OCI-LY1 (cell line): ENCODE measurements at regions not wholly inside any gene's neighbourhood (a gene's known extent, or its start where the extent isn't known, plus 50 kb on each side); places are given as distances from the start of the nearest gene placed in this dataset.

Source experiments
- H2AFZ ChIP-seq: fragments of 200-600 bp; sonication (generic), shearing (Covaris generic); 2 replicates; pipeline ENCODE4 v1.6.0; 2014; ENCODE audit warnings: antibody characterized with exemption, mild to moderate bottlenecking, low read length
- H3F3A ChIP-seq: fragments of 200-600 bp; sonication (generic), shearing (Covaris generic); 2 replicates; pipeline ENCODE4 v1.6.0; 2014; ENCODE audit warnings: mild to moderate bottlenecking, antibody characterized with exemption, low read length, moderate library complexity; ENCODE audit not compliant: insufficient read depth
- H3K27ac ChIP-seq: fragments of 200-600 bp; sonication (generic); 2 replicates; pipeline ENCODE4 v1.5.1; 2014; ENCODE audit warnings: low read length, mixed run types, mild to moderate bottlenecking, low read depth; ENCODE audit not compliant: poor library complexity, severe bottlenecking
- H3K27me3 ChIP-seq: fragments of 200-600 bp; sonication (generic); 2 replicates; pipeline ENCODE4 v1.6.0; 2014; ENCODE audit warnings: antibody characterized with exemption, mild to moderate bottlenecking, low read length, moderate library complexity; ENCODE audit not compliant: insufficient read depth
- H3K36me3 ChIP-seq: fragments of 200-600 bp; sonication (generic); 2 replicates; pipeline ENCODE4 v1.6.1; 2014; ENCODE audit warnings: mild to moderate bottlenecking, antibody characterized with exemption, low read length, moderate library complexity, mixed read lengths; ENCODE audit not compliant: insufficient read depth
- H3K4me1 ChIP-seq: fragments of 200-600 bp; sonication (generic); 2 replicates; pipeline ENCODE4 v1.5.1; 2014; ENCODE audit warnings: mild to moderate bottlenecking, low read length, moderate library complexity; ENCODE audit not compliant: insufficient read depth, severe bottlenecking
- H3K4me2 ChIP-seq: fragments of 200-600 bp; sonication (generic), shearing (Covaris generic); 2 replicates; pipeline ENCODE4 v1.6.1; 2014; ENCODE audit warnings: low read length
- H3K4me3 ChIP-seq: fragments of 200-600 bp; sonication (generic); 2 replicates; pipeline ENCODE4 v1.5.1; 2014; ENCODE audit warnings: low read length, low read depth, mild to moderate bottlenecking, mixed read lengths; ENCODE audit not compliant: poor library complexity, severe bottlenecking
- H3K79me2 ChIP-seq: fragments of 200-600 bp; shearing (Covaris generic); 2 replicates; pipeline ENCODE4 v1.6.1; 2016; ENCODE audit warnings: mixed run types, low read length, mixed read lengths; ENCODE audit not compliant: insufficient read depth
- H3K9ac ChIP-seq: fragments of 200-600 bp; sonication (generic), shearing (Covaris generic); 2 replicates; pipeline ENCODE4 v1.6.1; 2014; ENCODE audit warnings: mild to moderate bottlenecking, low read length, mixed read lengths
- H3K9me2 ChIP-seq: fragments of 200-600 bp; sonication (generic), shearing (Covaris generic); 2 replicates; pipeline ENCODE4 v1.6.1; 2014; ENCODE audit warnings: low read depth, mild to moderate bottlenecking, low read length, mixed read lengths
- H3K9me3 ChIP-seq: fragments of 200-600 bp; shearing (Covaris generic); 2 replicates; pipeline ENCODE4 v1.6.1; 2014; ENCODE audit warnings: low read length, mixed read lengths
- H4K20me1 ChIP-seq: fragments of 200-600 bp; sonication (generic), shearing (Covaris generic); 2 replicates; pipeline ENCODE4 v1.6.0; 2016; ENCODE audit warnings: mild to moderate bottlenecking, low read length; ENCODE audit not compliant: insufficient read depth
- CTCF ChIP-seq: fragments of 200-600 bp; sonication (generic), shearing (Covaris generic); IDR thresholded peaks from 2 replicates; pipeline ENCODE4 v1.5.1; 2017; ENCODE audit warnings: mild to moderate bottlenecking, antibody characterized with exemption, low read length, moderate library complexity, mixed read lengths
- EZH2 ChIP-seq: fragments of 200-600 bp; sonication (generic), shearing (Covaris generic); IDR thresholded peaks from 2 replicates; pipeline ENCODE4 v1.8.0; 2017; ENCODE audit warnings: borderline replicate concordance, mixed run types, mild to moderate bottlenecking, antibody characterized with exemption, low read length, moderate library complexity, mixed read lengths

GRCh38 chr2:41920812-41921211 is 127.0 kb upstream of the PKDCC start:
- Histone ChIP-seq H3K79me2 (no peaks in the 10 kb centered on the region), H3K4me3 (no peak overlapping the region), H4K20me1 (no peaks in the 10 kb centered on the region), H3K4me1 (no peaks in the 10 kb centered on the region), H3K27ac (no peak overlapping the region), H3K27me3 (no peaks in the 10 kb centered on the region), H3K9me3 (no peaks in the 10 kb centered on the region), H3K4me2 (no peak overlapping the region), H3K9me2 (no peaks in the 10 kb centered on the region), H2AFZ (no peak overlapping the region), H3K9ac (no peak overlapping the region), H3K36me3 (no peaks in the 10 kb centered on the region), H3F3A (no peaks in the 10 kb centered on the region)
- TF ChIP-seq CTCF (no peak), EZH2 (no peak)

DNA sequence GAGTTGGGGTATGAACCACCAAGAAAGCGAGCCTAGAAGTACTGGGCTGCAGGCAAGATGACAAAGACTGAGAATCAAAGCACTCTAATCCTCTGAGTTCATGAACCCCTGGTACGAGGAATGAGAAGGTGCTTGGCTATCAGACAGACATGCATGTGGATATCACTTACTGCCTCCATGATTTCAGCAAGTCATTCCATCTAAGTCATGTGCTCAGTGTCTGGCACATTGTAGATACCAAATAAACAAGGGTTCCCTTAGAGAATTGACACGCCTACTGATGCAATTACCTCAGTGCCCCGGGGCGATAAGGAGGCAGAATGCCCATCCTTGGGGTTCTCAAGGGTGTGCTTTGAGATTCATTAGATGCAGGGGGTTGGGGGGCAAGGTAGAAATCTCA is 125.6 kb upstream of the PKDCC start:
- TF ChIP-seq EZH2, result no peak
- TF ChIP-seq CTCF, result no peak
- Histone ChIP-seq H3K9me2 (no peaks in the 10 kb centered on the region), H3K79me2 (no peaks in the 10 kb centered on the region), H3K4me3 (no peak overlapping the region), H2AFZ (no peak overlapping the region), H3K9me3 (no peaks in the 10 kb centered on the region), H3K9ac (no peak overlapping the region), H3F3A (no peaks in the 10 kb centered on the region), H3K27me3 (no peaks in the 10 kb centered on the region), H3K4me1 (no peaks in the 10 kb centered on the region), H3K36me3 (no peaks in the 10 kb centered on the region), H3K27ac (no peak overlapping the region), H3K4me2 (no peak overlapping the region), H4K20me1 (no peaks in the 10 kb centered on the region)

DNA sequence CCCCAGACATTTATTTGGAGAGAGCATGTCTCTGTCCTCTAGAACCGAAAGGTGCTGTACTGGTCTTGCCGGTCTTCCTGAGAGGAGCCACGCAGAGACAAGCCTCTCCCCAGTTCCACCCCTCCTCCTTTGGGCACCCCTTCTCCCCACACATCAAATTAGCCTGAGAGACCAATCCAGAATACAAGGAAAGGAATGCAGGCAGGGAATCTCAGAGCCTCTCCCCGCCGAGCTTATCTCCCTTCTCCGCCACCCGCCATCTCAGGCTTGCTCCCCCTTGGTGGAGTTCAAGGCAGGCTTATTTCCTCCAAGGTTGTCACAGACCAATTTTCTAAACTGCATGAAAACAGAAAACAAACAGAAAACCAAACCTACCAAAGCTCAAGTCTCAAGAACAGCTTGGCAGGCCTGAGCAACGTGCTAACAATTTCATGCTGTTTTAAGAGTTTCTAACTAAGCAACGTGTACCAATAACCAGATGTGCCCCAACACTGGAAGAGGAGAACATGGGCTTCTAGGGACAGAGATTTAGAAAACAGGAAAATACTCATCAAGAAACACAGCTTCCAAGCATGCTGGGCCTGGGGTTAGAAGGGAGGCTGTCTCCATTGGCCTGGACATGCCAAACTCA is 124.5 kb upstream of the PKDCC start:
- Histone ChIP-seq H3K4me3 (no peak overlapping the region), H3K9ac (no peak overlapping the region), H3K79me2 (no peaks in the 10 kb centered on the region), H3K9me2 (no peaks in the 10 kb centered on the region), H3K4me2 (no peak overlapping the region), H4K20me1 (no peaks in the 10 kb centered on the region), H3K4me1 (no peaks in the 10 kb centered on the region), H3K9me3 (no peaks in the 10 kb centered on the region), H3K36me3 (no peaks in the 10 kb centered on the region), H3F3A (no peaks in the 10 kb centered on the region), H2AFZ (no peak overlapping the region), H3K27me3 (no peaks in the 10 kb centered on the region), H3K27ac (no peak overlapping the region)
- TF ChIP-seq EZH2 (no peak), CTCF (no peak)
